ENCODE measurements at regions not wholly inside any gene's neighbourhood (a gene's known extent, or its start where the extent isn't known, plus 50 kb on each side); places are given as distances from the start of the nearest gene placed in this dataset.

GRCh38 chr15:96627031-96627568 is 296.6 kb downstream of the NR2F2 start:
- no peak for TF ChIP-seq CTCF (IDR thresholded peaks at IDR 0.05)
- no peak for TF ChIP-seq POLR2A (IDR thresholded peaks at IDR 0.05)
